Hepatocyte (in vitro differentiated cells): ENCODE measurements at regions not wholly inside any gene's neighbourhood (a gene's known extent, or its start where the extent isn't known, plus 50 kb on each side); places are given as distances from the start of the nearest gene placed in this dataset.

Experiments used
- CTCF ChIP-seq: fragments of 200-600 bp; sonication (generic); IDR thresholded peaks from 2 replicates; pipeline ENCODE4 v1.5.1; 2016; ENCODE audit warnings: antibody characterized with exemption, mild to moderate bottlenecking; ENCODE audit not compliant: poor library complexity
- EZH2 ChIP-seq: fragments of 200-600 bp; sonication (generic); IDR thresholded peaks from 2 replicates; pipeline ENCODE4 v1.6.1; 2016; ENCODE audit warnings: antibody characterized with exemption, mild to moderate bottlenecking, borderline replicate concordance
- EZH2phosphoT487 ChIP-seq: fragments of 200-600 bp; sonication (generic); IDR thresholded peaks from one replicate; pipeline ENCODE4 v1.6.1; 2018; ENCODE audit warnings: antibody characterized with exemption, mild to moderate bottlenecking, low read depth, moderate library complexity; ENCODE audit not compliant: unreplicated experiment, severe bottlenecking

GRCh38 chr12:87728931-87729593, 300.1 kb downstream of the C12orf50 start:
- TF ChIP-seq CTCF, result no peak
- TF ChIP-seq EZH2, result no peak
- TF ChIP-seq EZH2phosphoT487, result no peak
